Colon (tissue), 2 donors: ENCODE measurements at regions not wholly inside any gene's neighbourhood (a gene's known extent, or its start where the extent isn't known, plus 50 kb on each side); places are given as distances from the start of the nearest gene placed in this dataset.
"Not testable (repeated sequence)": the region's sequence is repeated elsewhere in the genome, so short reads cannot be mapped to it uniquely, and the experiment has no call there.

Experiments
- FAIRE-seq: peaks from 2 replicates; lab custom pipeline; 2012; peaks lifted over from hg19 to GRCh38; lab: Jason Lieb, UNC
- donor health status: control.
- donor health status: control.

DNA sequence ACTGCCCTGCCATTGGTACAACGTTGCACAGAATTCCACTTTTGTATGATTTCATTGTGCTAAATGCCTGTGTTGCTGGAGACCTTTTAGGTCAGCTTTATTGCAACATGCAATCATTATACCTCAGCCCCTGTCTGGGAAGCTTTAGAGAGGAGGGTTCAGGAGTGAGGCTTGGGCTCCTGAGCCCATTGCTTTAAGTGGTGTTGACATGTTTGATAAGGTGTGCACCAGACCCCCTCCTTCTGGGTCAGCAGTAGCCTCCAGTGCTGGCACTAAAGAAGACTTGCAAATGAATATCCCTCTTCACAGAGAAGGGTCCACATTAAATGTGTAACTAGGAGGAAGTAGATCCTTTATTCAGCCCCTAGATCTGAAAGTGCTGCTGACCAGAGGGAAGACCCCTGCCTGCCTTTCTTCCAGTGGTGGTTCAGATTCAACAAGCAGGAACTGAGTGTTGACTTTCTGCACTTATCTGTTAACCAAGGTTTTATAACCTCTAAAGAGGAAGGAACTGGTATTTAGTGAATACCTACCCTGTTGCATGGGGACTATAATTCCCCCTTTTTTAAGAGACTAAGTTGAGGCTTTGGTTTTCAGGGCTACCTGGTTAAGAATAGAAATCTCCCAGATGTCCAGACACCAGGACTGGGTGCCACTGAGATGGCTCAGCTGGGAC is 369.4 kb upstream of the IGFBP3 start:
- no peak for FAIRE-seq

DNA sequence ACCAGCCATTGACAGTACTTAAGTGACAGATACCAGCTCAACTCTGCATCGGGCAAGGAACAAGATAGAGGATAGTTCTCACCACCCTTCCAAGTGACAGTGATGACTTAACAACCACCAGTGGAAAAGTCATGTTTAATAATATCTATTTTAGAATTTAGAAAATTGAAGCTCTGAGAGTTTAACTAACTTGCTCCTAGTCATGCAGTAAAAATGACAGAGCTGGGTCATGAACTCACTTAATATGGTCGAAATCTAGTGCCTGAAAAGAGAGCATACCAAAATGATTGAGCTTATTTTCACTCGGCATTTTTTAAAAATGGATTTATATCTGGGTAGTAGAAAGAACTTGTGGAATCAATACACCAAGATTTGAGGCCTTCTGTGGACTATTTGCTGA is 367.8 kb upstream of the IGFBP3 start:
- FAIRE-seq, result no peak

DNA sequence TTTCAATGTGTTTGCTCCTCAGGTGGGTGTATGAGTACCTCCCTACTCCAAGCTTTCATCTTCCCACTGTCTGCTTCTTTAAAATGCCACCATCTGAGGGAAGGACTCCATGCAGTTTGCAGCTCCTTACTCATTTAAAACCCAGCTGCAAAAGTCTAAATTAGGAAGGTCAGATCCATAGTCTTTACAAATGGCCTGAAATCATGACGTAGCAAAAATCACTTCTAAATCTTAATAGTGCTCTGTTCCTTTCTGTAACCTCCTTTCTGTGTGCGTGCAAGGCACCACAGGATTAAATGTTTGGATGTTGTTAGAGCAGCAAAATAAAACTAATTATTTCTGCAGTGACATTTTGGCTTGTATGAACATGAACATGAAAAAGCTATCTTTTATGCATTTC is 366.9 kb upstream of the IGFBP3 start:
- no peak for FAIRE-seq

DNA sequence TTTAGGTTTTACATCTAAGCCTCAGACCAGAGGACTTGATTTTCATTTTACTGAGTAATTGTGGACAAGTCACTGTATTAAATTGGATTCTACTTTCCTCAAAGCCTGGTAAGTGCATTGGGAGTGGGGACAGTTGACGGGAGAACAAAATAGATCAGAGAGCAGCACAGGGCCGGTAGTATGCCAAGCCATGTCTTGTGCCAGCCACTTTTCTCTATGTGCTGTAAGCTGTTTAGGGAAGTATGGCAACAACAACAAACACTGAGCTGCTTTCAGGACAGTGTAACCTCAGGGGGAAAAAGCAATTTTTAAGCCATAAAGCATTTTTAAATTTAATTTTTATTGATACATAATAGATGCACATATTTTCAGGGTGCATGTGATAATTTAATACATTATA is 365.9 kb upstream of the IGFBP3 start:
- FAIRE-seq, result no peak

DNA sequence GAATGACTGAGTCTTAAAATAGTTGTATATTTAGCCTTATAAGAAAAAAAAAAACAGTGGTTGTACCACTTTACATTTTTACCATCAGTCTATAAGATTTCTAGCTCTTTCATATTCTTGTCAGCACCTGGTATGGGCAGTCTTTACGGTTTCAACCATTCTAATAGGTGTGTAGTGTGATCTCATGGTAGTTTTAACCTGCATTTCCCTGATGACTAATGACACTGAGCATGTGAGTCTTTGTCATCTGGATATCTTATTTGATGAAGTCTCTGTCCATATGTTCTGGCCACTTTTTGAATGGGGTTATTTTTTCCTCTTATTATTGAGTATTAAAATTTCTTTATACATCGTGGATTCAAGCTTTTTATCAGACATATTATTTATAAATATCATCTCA is 365.3 kb upstream of the IGFBP3 start:
- FAIRE-seq, result no peak

DNA sequence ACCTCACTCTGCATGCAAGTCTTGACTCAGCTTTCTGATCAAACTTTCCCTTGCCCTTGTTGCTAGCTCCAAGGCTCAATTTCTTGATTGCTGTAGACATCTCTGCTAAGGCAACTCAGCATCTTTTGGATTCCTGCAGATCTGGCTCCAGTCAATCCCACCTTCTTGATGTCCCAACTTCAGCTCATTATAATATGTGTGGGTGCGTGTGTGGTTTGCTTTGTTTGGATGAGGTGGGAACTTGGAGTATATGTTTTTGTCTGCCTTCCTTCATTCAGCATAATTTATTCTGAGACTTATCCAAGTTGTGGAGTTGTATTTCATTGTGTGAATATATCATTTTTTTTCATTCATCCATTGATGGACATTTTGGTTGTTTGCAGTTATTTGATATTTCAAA is 364.8 kb upstream of the IGFBP3 start:
- no peak for FAIRE-seq

DNA sequence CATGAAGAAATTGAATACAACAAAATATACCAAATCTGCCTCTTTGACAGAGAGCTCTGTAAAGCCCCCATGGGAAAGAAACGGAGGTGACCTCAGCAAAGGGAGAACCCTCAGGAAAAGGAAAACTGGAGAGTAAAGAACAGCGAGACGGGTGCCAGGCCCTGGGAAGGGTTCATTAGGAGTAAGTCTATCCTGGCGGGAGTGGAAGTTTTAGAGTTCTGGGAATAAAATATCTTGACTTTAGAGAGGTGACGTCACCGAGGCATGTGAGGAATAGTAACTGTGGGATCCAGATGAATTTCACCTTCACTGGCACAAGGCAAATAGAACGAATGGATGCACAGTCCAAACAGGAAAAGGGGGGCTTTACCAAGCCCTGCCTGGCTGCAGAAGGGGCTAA is 362.8 kb upstream of the IGFBP3 start:
- FAIRE-seq, result no peak

DNA sequence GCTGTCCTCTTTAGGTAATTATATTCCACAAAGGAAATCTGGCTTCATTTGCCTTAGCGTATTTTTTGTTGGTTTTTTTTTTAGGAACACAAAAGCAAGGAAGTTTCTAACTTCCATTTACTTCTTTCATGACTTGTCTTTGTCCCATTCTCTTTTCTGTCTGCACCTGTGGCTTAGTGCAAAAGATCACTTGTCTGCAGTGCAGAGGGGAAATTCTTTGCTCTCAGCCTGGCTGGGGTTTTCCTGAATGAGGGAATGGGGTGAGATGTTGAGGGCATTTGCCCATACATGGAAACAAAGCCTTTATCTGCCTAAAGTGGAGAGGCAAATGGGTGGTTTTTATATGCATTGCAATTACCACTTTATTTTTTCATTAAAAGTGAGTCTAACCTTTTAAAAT is 361.1 kb upstream of the IGFBP3 start:
- FAIRE-seq, result no peak

DNA sequence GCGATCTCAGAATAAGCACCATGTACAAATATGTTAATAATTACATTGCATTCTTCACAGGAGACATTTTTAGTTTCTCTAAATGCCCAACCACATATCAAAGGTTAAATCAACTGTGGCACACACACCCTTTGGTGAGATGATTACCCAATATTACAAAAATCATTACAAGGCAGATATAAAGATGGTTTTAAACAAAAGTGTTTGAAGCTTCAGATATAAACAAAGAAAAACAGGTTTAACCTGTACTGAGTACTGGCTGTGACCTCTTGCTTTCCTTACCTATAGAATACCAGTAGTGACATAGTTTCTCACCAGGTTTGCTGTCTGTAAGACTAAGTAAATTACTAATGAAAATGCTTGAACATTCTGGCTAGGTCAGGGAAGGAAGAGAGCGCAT is 360.0 kb upstream of the IGFBP3 start:
- FAIRE-seq, result no peak

DNA sequence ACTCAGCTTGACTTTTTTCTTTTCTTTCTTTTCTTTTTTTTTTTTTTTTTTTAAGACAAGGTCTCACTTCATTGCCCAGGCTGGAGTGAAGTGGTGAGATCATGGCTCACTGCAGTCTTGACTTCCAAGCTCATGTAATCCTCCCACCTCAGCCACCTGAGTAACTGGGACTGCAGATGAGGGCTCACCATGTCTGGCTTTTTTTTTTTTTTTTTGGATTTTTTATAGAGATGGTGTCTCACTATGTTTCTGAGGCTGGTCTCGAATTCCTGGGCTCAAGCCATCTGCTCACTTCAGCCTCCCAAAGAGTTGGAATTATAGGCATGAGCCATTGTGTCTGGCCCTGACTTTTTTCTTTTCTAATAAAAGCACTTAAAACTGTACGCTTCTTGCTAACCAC is 358.2 kb upstream of the IGFBP3 start:
- FAIRE-seq, result no peak

DNA sequence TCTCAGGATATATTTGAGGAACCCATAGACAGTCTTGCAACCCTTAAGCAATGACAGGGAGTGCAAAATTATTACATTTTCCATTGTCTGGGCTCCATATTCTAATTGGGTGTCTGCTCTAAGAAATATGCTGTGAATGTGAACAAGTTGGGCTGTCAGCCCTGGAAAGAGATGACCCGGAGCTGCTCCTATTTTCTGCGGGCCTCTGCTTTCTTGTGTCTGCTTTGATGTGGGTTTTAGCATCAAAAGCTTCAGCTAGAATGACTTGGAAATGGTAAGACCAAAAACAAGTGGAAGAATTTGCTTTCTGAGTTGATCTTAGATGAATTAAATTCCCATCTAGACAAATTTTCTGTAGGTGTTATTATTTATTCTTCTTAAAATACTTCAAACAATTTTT is 343.6 kb upstream of the IGFBP3 start:
- no peak for FAIRE-seq

DNA sequence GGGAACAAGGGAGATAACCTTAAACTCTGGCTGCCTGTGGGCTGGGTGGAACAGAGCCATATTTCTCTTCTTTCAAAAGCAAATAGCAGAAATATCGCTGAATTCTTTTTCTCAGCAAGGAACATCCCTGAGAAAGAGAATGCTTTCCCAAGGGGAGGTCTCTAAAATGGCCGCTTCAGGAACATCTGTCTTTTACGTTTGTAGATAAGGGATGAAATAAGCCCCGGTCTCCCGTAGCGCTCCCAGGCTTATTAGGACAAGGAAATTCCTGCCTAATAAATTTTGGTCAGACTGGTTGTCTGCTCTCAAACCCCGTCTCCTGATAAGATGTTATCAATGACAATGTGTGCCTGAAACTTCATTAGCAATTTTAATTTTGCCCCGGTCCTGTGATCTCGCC is 340.6 kb upstream of the IGFBP3 start:
- FAIRE-seq, result not testable (repeated sequence)

DNA sequence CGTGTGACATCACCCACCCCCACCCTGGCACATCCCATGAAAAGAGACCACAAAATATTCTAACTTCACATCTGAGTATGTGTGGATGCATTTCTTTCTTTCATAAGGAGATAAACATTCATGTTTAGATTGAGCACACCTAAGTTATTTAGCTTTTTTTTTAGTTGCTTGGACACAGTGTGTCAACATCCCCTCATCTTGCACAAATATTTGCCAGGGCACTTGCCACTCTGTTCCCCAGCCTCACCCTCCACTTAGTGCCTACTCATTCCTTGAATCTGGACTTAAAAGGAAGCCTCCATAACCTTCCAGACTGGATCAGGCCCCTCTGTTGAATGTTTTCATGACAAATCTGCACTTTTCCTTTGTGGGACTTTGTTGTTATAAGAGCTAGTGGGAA is 338.9 kb upstream of the IGFBP3 start:
- no peak for FAIRE-seq

DNA sequence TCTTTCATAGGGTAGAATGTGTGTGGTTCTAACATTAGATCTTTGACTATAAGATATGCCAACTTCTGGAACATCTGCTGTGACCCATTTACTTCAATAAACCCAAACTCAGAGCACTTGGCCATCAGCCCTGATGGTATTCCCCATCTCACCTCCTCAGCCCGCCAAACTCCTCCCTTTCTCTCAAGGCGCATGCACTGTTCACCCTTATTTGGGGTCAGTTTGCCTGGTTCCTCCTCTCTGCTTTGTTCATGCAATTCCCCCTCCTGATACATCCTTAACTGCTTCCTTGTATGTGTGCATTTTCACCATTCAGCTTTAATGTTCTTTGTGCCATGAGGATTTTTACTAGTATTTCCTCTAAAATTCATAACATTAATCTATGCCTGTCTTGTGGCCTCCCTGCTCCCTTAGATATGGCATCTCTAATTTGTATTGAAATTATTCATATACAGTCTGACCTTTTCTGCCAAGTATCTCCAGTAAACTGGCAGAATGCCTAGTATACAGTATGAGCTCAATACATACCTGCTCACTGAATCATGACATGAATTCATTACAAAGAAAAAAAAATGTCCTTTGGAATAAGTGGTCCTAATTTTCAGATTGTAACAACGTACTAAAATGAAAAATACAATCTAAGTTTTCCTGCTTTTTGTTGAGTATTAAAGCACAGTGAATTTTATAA is 336.8 kb upstream of the IGFBP3 start:
- FAIRE-seq, result no peak

DNA sequence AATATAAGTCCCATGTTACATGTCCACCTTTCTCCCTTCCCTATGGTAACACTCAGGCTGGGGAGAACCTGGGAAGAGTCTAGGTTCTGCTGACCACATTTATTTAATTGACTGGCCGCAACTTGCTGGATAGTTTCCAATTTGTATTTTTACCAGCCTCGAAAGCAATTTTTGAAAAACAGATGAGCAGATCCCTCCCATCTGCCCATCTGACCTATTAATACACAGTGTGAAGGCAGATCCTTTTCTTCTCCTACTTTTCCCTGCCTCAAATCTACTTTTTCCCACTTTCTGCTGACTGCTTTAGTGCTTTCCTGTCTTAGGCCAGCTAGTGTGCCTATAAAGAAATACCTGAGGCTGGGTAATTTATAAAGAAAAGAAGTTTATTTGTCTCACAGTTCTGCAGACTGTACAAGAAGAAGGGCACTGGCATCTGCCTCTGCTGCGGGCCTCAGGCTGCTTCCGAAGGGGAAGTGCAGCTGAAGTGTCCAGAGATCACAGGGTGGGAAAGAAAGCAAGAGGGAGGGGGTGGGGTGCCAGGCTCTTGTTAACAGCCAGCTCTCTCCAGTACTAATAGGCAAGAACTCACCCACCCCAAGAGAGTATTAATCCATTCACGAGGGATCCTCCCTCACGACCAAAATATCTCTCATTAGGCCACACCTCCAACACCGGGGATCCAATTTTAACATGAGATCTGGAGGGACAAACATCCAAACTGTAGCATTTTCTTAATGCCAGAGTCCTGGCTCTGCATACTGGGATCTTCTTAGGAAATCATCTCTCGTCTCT is 336.0 kb upstream of the IGFBP3 start:
- FAIRE-seq, result no peak

DNA sequence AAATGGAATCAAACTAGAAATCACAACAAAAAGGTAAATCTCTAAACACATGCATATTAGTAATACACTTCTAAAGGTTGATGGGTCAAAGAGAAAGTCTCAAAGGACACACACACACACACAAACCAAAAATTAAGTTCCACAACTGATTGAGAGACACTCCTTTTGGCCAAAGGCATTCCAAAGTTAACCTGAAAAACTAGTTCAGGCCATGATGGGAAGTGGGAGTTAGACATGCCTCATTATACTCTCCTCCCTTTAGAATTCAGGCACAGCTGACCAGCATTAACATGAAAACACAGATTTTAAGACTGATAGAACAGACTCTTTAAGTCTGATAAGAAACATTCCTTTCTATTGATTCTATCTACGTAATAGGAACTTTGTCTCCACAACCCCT is 332.4 kb upstream of the IGFBP3 start:
- FAIRE-seq, result no peak

DNA sequence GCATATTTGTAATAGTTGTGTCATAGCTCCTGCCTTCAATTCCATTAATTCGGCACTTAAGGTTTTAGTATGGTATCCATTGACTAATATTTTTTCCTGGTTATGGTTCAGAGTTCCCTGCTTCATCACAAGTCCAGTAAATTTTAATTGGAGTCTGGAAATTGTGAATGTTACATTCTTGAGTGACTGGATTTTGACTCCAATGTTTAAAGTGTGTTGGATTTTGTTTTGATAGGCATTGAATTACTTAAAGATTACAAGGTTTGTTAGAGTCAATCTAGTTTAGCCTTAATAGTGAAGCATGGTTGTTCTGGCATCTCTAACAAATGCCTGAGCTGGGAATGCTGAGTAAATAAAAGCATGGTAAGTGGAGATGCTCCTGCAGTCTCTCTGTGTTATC is 326.6 kb upstream of the IGFBP3 start:
- FAIRE-seq, result no peak

DNA sequence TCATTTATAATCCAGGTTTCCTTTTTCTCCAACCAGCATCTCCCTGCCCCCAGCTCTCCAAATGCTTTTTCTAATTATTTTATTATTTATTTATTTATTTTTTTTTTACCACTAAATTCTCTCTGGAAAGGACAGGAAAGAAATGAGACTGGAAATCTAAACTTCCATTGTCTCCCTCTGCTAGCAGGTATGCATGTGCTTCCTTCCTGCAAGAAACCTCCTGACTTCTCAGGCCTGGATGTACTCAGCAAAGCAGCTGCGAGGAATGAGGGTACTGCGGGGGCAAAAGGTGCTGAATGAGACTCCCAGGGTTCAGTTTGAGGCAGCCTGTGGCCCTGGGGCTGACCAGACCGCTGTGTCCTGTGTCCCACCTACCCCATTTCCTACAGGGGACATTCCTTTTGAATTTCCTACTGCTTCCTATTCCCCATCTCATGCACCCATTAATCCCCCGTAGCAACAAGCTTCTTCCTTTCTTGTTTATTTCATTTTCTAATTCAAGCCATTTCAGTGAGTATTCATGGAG is 324.6 kb upstream of the IGFBP3 start:
- FAIRE-seq, result no peak

DNA sequence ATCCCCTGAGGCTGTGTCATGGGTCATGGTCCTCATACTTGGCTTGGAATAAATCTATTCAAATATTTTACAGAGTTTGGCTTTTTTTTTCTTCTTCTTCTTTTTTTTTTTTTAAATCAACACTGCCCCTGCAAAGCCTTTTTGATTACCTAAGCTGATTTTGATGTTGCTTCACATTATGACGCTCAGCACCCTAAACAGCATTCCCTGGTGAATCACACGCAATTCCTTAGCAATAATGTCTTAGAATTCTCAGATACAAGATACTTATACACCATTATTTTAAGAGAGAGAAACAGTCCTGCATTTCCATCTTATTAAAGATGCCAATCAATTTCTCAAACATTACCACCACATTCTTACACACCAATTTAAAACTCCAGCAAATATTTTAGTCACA is 323.7 kb upstream of the IGFBP3 start:
- no peak for FAIRE-seq

DNA sequence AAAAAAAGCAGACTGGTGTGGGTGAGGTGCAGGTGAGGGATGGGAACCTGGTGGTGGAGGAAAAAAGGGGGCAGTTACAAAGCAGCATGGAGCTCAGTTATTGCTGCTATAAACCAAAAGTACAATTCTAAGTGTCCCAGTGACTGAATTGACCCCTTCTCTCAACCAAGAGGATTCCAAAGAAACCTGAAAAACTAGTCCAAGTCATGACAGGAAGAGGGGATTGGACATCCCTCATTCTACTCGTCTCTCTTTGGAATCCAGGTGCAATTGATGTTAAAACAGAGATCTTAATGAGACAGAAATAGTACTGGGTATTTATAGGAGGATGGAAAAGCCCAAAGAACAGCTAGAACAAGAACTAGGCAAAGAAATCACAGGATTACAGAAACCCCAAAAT is 322.3 kb upstream of the IGFBP3 start:
- FAIRE-seq, result no peak

DNA sequence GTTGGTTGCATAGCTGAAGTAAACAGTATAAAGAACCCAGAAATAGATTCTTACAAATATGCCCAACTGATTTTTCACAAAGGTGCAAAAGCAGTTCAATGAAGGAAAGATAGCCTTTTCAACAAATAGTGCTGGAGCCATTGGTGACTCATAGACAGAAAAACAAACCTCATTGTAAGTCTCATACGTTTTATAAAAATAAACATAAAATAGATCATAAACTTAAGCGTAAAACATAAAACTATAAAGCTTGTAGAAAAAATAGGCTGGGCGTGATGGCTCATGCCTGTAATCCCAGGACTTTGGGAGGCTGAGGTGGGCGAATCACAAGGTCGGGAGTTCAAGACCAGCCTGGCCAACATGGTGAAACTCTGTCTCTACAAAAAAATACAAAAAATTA is 318.8 kb upstream of the IGFBP3 start:
- no peak for FAIRE-seq

DNA sequence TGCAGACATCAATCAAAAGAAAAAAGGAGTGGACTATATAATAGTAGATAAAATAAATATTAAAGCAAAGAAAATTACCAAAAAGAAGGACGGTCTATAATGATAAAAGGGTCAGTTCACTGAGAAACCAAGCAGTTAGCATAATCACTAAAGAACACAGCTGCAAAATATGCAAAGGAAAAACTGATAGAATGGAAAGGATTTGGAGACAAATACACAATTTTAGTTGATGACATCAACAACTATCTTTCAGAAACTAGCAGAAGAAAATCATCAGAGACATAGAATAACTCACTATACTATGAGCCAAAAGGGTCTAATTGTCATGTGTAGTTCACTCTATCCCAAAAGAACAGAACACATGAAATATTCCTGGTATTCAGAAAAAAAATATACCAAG is 316.4 kb upstream of the IGFBP3 start:
- FAIRE-seq, result no peak

DNA sequence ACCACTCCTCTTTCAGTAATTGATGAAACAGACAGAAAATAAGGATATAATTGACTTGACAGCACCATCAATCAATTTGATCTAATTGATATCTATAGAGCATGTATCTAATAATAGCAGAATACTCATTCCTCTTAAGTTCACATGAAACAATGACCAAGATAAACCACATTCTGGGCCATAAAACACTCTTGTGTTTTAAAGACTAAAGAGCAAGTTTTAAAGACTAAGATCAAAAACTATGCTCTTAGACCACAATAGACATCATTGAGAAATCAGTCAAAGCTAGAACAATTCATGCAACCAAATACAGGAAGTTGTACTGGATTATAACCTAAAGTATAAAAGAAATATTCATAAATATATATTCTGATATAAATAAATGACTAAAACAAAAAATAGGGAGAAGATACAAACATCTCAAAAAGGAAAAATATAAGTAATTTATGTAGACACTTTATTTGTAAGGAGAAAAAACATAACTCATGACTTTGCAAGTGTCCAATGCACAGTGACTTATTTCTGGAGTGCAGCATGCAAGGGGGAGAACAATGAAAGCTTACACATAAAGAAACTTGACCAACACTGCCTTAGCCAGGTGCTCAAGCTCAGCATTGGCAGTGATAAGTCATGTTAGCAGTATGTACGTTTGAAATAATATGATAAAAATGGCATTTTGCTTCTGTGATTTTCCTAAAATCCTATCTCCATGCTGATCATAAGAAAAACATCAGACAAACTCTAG is 312.7 kb upstream of the IGFBP3 start:
- FAIRE-seq, result no peak
